ENCODE measurements at regions not wholly inside any gene's neighbourhood (a gene's known extent, or its start where the extent isn't known, plus 50 kb on each side); places are given as distances from the start of the nearest gene placed in this dataset.

GRCh38 chr20:9966966-9967365 is 67.8 kb upstream of the ANKEF1 start:
- FAIRE-seq (no peak), DNase-seq (ENCODE audit: insufficient read length, low spot score) (no peak)
- TF ChIP-seq CTCF (IDR thresholded peaks at IDR 0.05; ENCODE audit: insufficient read depth, missing control alignments), result no peak

- no peak for FAIRE-seq
- TF ChIP-seq CTCF (IDR thresholded peaks at IDR 0.05; ENCODE audit: insufficient read depth, missing control alignments), result no peak
- DNase-seq (ENCODE audit: insufficient read length, low spot score), result no peak
Measured at GRCh38 chr20:9963029-9963428, 71.8 kb upstream of the ANKEF1 start.

GRCh38 chr20:9958693-9959092 is 76.1 kb upstream of the ANKEF1 start:
- FAIRE-seq (no peak), DNase-seq (ENCODE audit: insufficient read length, low spot score) (no peak)
- no peak for TF ChIP-seq CTCF (IDR thresholded peaks at IDR 0.05; ENCODE audit: insufficient read depth, missing control alignments)

- DNase-seq (ENCODE audit: insufficient read length, low spot score) (no peak), FAIRE-seq (no peak)
- no peak for TF ChIP-seq CTCF (IDR thresholded peaks at IDR 0.05; ENCODE audit: insufficient read depth, missing control alignments)
Measured at GRCh38 chr20:9955646-9956045, 79.1 kb upstream of the ANKEF1 start.

- FAIRE-seq (no peak), DNase-seq (ENCODE audit: insufficient read length, low spot score) (no peak)
- TF ChIP-seq CTCF (IDR thresholded peaks at IDR 0.05; ENCODE audit: insufficient read depth, missing control alignments), result no peak
Measured at GRCh38 chr20:9949563-9949962, 85.2 kb upstream of the ANKEF1 start.

- no peak for FAIRE-seq
- no peak for DNase-seq (ENCODE audit: insufficient read length, low spot score)
- TF ChIP-seq CTCF (IDR thresholded peaks at IDR 0.05; ENCODE audit: insufficient read depth, missing control alignments), result no peak
Measured at GRCh38 chr20:9945408-9945807, 89.4 kb upstream of the ANKEF1 start.

GRCh38 chr20:9942736-9943135 is 92.1 kb upstream of the ANKEF1 start:
- DNase-seq (ENCODE audit: insufficient read length, low spot score), result no peak
- TF ChIP-seq CTCF (IDR thresholded peaks at IDR 0.05; ENCODE audit: insufficient read depth, missing control alignments), result no peak
- no peak for FAIRE-seq
